GM12878 (cell line): ENCODE measurements at regions not wholly inside any gene's neighbourhood (a gene's known extent, or its start where the extent isn't known, plus 50 kb on each side); places are given as distances from the start of the nearest gene placed in this dataset.

Source experiments
- ATAC-seq: fragments of 200-7000 bp; cut with Tn5 transposase; 3 replicates; pipeline ENCODE4 v1.9.1; 2020; ENCODE audit warnings: mild to moderate bottlenecking, moderate library complexity
- BruUV-seq: library from RNA; stranded (reverse); fragments of 400-500 nt; replicated peaks from 2 replicates; lab custom pipeline; 2021; lab: Mats Ljungman, UMichigan
- CTCF ChIA-PET: fragments of 300-600 bp; sonication (Branson Sonifier 250); formaldehyde crosslinking; extraction: SDS; loops from one replicate; lab custom pipeline; 2021; ENCODE audit warnings: inconsistent platforms; lab: Yijun Ruan, JAX
- POLR2A ChIA-PET: fragments of 350-600 bp; formaldehyde crosslinking; extraction: SDS; loops from one replicate; lab custom pipeline; 2021; ENCODE audit warnings: inconsistent platforms; lab: Charles Lee
- RAD21 ChIA-PET: fragments of 300-600 bp; sonication (Branson Sonifier 250); formaldehyde crosslinking; loops from one replicate; lab custom pipeline; 2023; ENCODE audit warnings: antibody characterized with exemption; ENCODE audit not compliant: unreplicated experiment; lab: Charles Lee
- SMC1A ChIA-PET: fragments of 300-600 bp; sonication (Branson Sonifier 250); formaldehyde crosslinking; loops from one replicate; lab custom pipeline; 2023; ENCODE audit not compliant: unreplicated experiment, uncharacterized antibody; lab: Charles Lee
- DNase-seq: peaks from one replicate; pipeline ENCODE4 v3.0.0-alpha.2; 2011; ENCODE audit warnings: low read depth, low spot score
- FAIRE-seq: peaks from 3 replicates; lab custom pipeline; 2011; peaks lifted over from hg19 to GRCh38; lab: Jason Lieb, UNC
- H2AFZ ChIP-seq: 2 replicates; pipeline ENCODE4 v1.6.0; 2011; ENCODE audit warnings: low read depth, low read length, control low read depth; ENCODE audit not compliant: control insufficient read depth
- H3K27ac ChIP-seq: 2 replicates; pipeline ENCODE4 v1.5.1; 2011; ENCODE audit warnings: control low read depth; ENCODE audit not compliant: control insufficient read depth, insufficient read depth
- H3K27me3 ChIP-seq, 2 experiments: replicated peaks in 1 of 2; 2 replicates each; pipeline versions ENCODE4 v1.6.0 to v1.6.1; 2011; ENCODE audit warnings: low read length in 1 of 2; ENCODE audit not compliant: control insufficient read depth in 2 of 2, insufficient read depth in 2 of 2
- H3K36me3 ChIP-seq, 2 experiments: 2 replicates each; pipeline ENCODE4 v1.5.1; 2011; ENCODE audit warnings: low read length in 1 of 2; ENCODE audit not compliant: control insufficient read depth in 2 of 2, insufficient read depth in 2 of 2
- H3K4me1 ChIP-seq: 2 replicates; pipeline ENCODE4 v1.6.1; 2011; ENCODE audit warnings: mild to moderate bottlenecking, low read length, moderate library complexity, mixed read lengths; ENCODE audit not compliant: control insufficient read depth, insufficient read depth
- H3K4me2 ChIP-seq: 2 replicates; pipeline ENCODE4 v1.6.0; 2011; ENCODE audit warnings: control low read depth; ENCODE audit not compliant: control insufficient read depth, insufficient read depth
- H3K4me3 ChIP-seq: fragments of 200-600 bp; sonication (generic); 2 replicates; pipeline ENCODE4 v1.5.1; 2016
- H3K79me2 ChIP-seq: 2 replicates; pipeline ENCODE4 v1.6.0; 2011; ENCODE audit warnings: low read length; ENCODE audit not compliant: control insufficient read depth, insufficient read depth
- H3K9ac ChIP-seq: 2 replicates; pipeline ENCODE4 v1.8.0; 2011; ENCODE audit warnings: low read length, control low read depth, mixed read lengths; ENCODE audit not compliant: control insufficient read depth, insufficient read depth
- H3K9me3 ChIP-seq: replicated peaks from 3 replicates; pipeline ENCODE4 v1.5.1; 2011; ENCODE audit warnings: mild to moderate bottlenecking, low read length; ENCODE audit not compliant: control insufficient read depth, insufficient read depth
- H4K20me1 ChIP-seq: 2 replicates; pipeline ENCODE4 v1.6.0; 2011; ENCODE audit not compliant: control insufficient read depth, insufficient read depth
- ATF2 ChIP-seq: IDR thresholded peaks from 2 replicates; pipeline ENCODE4 v1.6.1; 2012; ENCODE audit warnings: low read length, inconsistent platforms
- CBX5 ChIP-seq: sonication (generic); IDR thresholded peaks from 2 replicates; pipeline ENCODE4 v1.6.1; 2016; ENCODE audit warnings: low read depth, moderate library complexity, mild to moderate bottlenecking, inconsistent platforms
- CREB1 ChIP-seq: IDR thresholded peaks from 2 replicates; pipeline ENCODE4 v1.6.1; 2012; ENCODE audit warnings: low read depth, mild to moderate bottlenecking, inconsistent platforms
- FOS ChIP-seq: IDR thresholded peaks from 3 replicates; pipeline ENCODE4 v1.6.1; 2011; ENCODE audit warnings: borderline replicate concordance; ENCODE audit not compliant: insufficient read length; ENCODE audit errors: extremely low read depth
- GABPA ChIP-seq: IDR thresholded peaks from 2 replicates; pipeline ENCODE4 v1.6.1; 2014; ENCODE audit warnings: antibody characterized with exemption, low read depth, mild to moderate bottlenecking, inconsistent platforms
- MAX ChIP-seq: IDR thresholded peaks from 2 replicates; pipeline ENCODE4 v1.6.1; 2012; ENCODE audit warnings: low read depth, low read length, improper control_type of control experiment
- MEF2B ChIP-seq: fragments of 450-650 bp; IDR thresholded peaks from 2 replicates; pipeline ENCODE4 v1.6.1; 2018; ENCODE audit warnings: mild to moderate bottlenecking, moderate library complexity; ENCODE audit not compliant: partially characterized antibody, poor library complexity, severe bottlenecking
- MXI1 ChIP-seq: fragments of 150-350 bp; IDR thresholded peaks from 2 replicates; pipeline ENCODE4 v1.6.1; 2011; ENCODE audit warnings: low read depth, mild to moderate bottlenecking, inconsistent platforms, low read length, improper control_type of control experiment
- MYB ChIP-seq: fragments of 150-350 bp; IDR thresholded peaks from 2 replicates; pipeline ENCODE4 v1.6.1; 2014; ENCODE audit warnings: mild to moderate bottlenecking, low read depth, low read length, borderline replicate concordance
- RELA ChIP-seq: fragments of 450-650 bp; IDR thresholded peaks from 2 replicates; pipeline ENCODE4 v1.8.0; 2014; ENCODE audit warnings: borderline replicate concordance; ENCODE audit not compliant: partially characterized antibody
- SKIL ChIP-seq: fragments of 450-650 bp; IDR thresholded peaks from 2 replicates; pipeline ENCODE4 v1.6.1; 2017; ENCODE audit warnings: mild to moderate bottlenecking, low read depth, inconsistent platforms; ENCODE audit not compliant: poor library complexity, severe bottlenecking
- SREBF2 ChIP-seq: IDR thresholded peaks from 2 replicates; pipeline ENCODE4 v1.6.1; 2012; ENCODE audit warnings: mild to moderate bottlenecking, low read length
- TCF7 ChIP-seq: IDR thresholded peaks from 2 replicates; pipeline ENCODE4 v1.6.1; 2014; ENCODE audit warnings: antibody characterized with exemption, borderline replicate concordance
- ZBTB33 ChIP-seq: fragments of 450-650 bp; IDR thresholded peaks from 2 replicates; pipeline ENCODE4 v1.6.1; 2017; ENCODE audit warnings: mild to moderate bottlenecking
- ZNF217 ChIP-seq: fragments of 450-650 bp; IDR thresholded peaks from 2 replicates; pipeline ENCODE4 v1.6.1; 2017; ENCODE audit warnings: antibody characterized with exemption, mild to moderate bottlenecking
- ZNF274 ChIP-seq: IDR thresholded peaks from one replicate; pipeline ENCODE4 v1.8.0; 2011; ENCODE audit not compliant: insufficient read length, insufficient read depth
- ZZZ3 ChIP-seq: IDR thresholded peaks from 2 replicates; pipeline ENCODE4 v1.6.1; 2011; ENCODE audit warnings: low read depth; ENCODE audit not compliant: control insufficient read depth, insufficient read length
- WGBS: methylation state at CpG from one replicate; pipeline ENCODE4 v1.1.6; 2016; ENCODE audit warnings: low lambda C conversion rate; ENCODE audit not compliant: insufficient replicate concordance, insufficient coverage; ENCODE audit errors: missing lambda C conversion rate; 5-methylcytosine and 5-hydroxymethylcytosine counted together
- in situ Hi-C: fragments of 300-500 bp; cut with MboI; formaldehyde crosslinking; loops from 9 replicates; pipeline ENCODE4 v1.14.3; 2018; ENCODE audit warnings: mixed read lengths
- intact Hi-C: fragments of 100-400 bp; cut with micrococcal nuclease; formaldehyde crosslinking; loops from one replicate; pipeline ENCODE4 v1.14.2; 2022; ENCODE audit not compliant: unreplicated experiment

- TF ChIP-seq ATF2 (no peak), MAX (no peak), ZNF274 (no peak), GABPA (no peak), MYB (no peak)
These were observed 394.0 kb downstream of the ZNF521 start (continued) for GRCh38 chr18:24958001-24958400.

- ChIA-PET RAD21 (no interaction called here), POLR2A (no interaction called here), SMC1A (interaction anchor here (1.3 kb wide), 1 partner anchor 10 kb away, joined by 3 read pairs; no protein-coding TSS in a partner anchor), CTCF (no interaction called here)
- 46% methylated on average over 7 of the region's 7 CpGs for WGBS
- Histone ChIP-seq H3K9me3 (no peaks in the 10 kb centered on the region), H3K4me3 (no peak overlapping the region), H3K27ac (no peak overlapping the region), H3K79me2 (no peaks in the 10 kb centered on the region), H4K20me1 (no peaks in the 10 kb centered on the region), H2AFZ (no peak overlapping the region), H3K4me2 (no peak overlapping the region), H3K4me1 (no peaks in the 10 kb centered on the region), H3K9ac (no peak overlapping the region), H3K27me3 (no peaks in the 10 kb centered on the region), H3K36me3 (no peaks in the 10 kb centered on the region)
- DNase-seq = no peak
- intact Hi-C loops (no loop called here), in situ Hi-C loops (no loop called here)
- no peak for FAIRE-seq
- no TSS peak for BruUV-seq
- TF ChIP-seq ZBTB33 (no peak), MXI1 (no peak), SKIL (no peak), ZZZ3 (no peak), MEF2B (no peak), RELA (no peak), SREBF2 (no peak), CREB1 (no peak), ATF2 (no peak), ZNF274 (no peak), FOS (no peak), ZNF217 (no peak), TCF7 (no peak), CBX5 (no peak)
- no peak for ATAC-seq
These were observed 392.9 kb downstream of the ZNF521 start for GRCh38 chr18:24959051-24959476.
